Testis (tissue), 2 donors: ENCODE measurements at regions not wholly inside any gene's neighbourhood (a gene's known extent, or its start where the extent isn't known, plus 50 kb on each side); places are given as distances from the start of the nearest gene placed in this dataset.

Experiments used
- CTCF ChIP-seq, 3 experiments: fragments of 450-650 bp in 2 of 3; fragments of 200-600 bp in 1 of 3; sonication (generic) in 1 of 3; IDR thresholded peaks; one replicate each; pipeline ENCODE4 v1.5.1; 2016 to 2019; ENCODE audit warnings: antibody characterized with exemption in 3 of 3, mild to moderate bottlenecking in 2 of 3, moderate library complexity in 1 of 3
- POLR2A ChIP-seq: fragments of 450-650 bp; IDR thresholded peaks from one replicate; pipeline ENCODE4 v1.6.1; 2017; ENCODE audit warnings: antibody characterized with exemption, mild to moderate bottlenecking, moderate library complexity

DNA sequence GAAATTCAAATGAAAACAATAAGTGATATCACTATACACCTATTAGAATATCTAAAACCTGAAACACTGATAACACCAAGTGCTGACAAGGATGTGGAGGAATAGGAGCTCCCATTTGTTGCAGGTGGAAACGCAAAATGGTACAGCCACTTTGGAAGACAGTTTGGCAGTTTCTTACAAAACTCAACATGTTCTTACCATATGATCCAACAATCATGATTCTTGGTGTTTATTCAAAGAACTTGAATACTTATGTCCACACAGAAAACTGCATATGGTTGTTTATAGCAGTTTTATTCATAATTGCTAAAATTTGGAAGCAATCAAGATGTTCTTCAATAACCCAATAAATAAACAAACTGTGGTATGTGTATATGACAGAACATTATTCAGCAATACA is 107.9 kb downstream of the FHDC1 start:
- no peak for TF ChIP-seq CTCF (IDR thresholded peaks at IDR 0.05)
- no peak for TF ChIP-seq POLR2A
